GM19328 (cell line): ENCODE measurements at regions not wholly inside any gene's neighbourhood (a gene's known extent, or its start where the extent isn't known, plus 50 kb on each side); places are given as distances from the start of the nearest gene placed in this dataset.
"Not testable (repeated sequence)": the region's sequence is repeated elsewhere in the genome, so short reads cannot be mapped to it uniquely, and the experiment has no call there.

Experiments used
- ATAC-seq: cut with Tn5 transposase; IDR thresholded peaks from one replicate; pipeline ENCODE4 v1.9.1; 2021; ENCODE audit warnings: mild to moderate bottlenecking, moderate library complexity; ENCODE audit not compliant: unreplicated experiment

- ATAC-seq: no peak
Observed at GRCh38 chr15:38614621-38615020, 50.0 kb upstream of the RASGRP1 start.

GRCh38 chr15:38617831-38618230 is 53.2 kb upstream of the RASGRP1 start:
- no peak for ATAC-seq

GRCh38 chr15:38618242-38618955 is 53.8 kb upstream of the RASGRP1 start:
- ATAC-seq: no peak

GRCh38 chr15:38620098-38620497 is 55.5 kb upstream of the RASGRP1 start:
- ATAC-seq: no peak

- ATAC-seq: no peak
Observed at GRCh38 chr15:38620851-38621594, 56.4 kb upstream of the RASGRP1 start.

GRCh38 chr15:38622304-38622703 is 57.7 kb upstream of the RASGRP1 start:
- no peak for ATAC-seq

GRCh38 chr15:38622908-38623307 is 58.3 kb upstream of the RASGRP1 start:
- ATAC-seq: no peak

GRCh38 chr15:38623744-38624143 is 59.1 kb upstream of the RASGRP1 start:
- no peak for ATAC-seq

- no peak for ATAC-seq
Observed at GRCh38 chr15:38624244-38625205, 59.9 kb upstream of the RASGRP1 start.

GRCh38 chr15:38625886-38626285 is 61.3 kb upstream of the RASGRP1 start:
- ATAC-seq: no peak

GRCh38 chr15:38626443-38627050 is 61.9 kb upstream of the RASGRP1 start:
- no peak for ATAC-seq

GRCh38 chr15:38627689-38628277 is 63.2 kb upstream of the RASGRP1 start:
- ATAC-seq: no peak

- no peak for ATAC-seq
Observed at GRCh38 chr15:38631119-38632075, 66.8 kb upstream of the RASGRP1 start.

- no peak for ATAC-seq
Observed at GRCh38 chr15:38635170-38635569, 70.6 kb upstream of the RASGRP1 start.

GRCh38 chr15:38636597-38636996 is 72.0 kb upstream of the RASGRP1 start:
- ATAC-seq: no peak

GRCh38 chr15:38638126-38638525 is 73.5 kb upstream of the RASGRP1 start:
- ATAC-seq: no peak

- no peak for ATAC-seq
Observed at GRCh38 chr15:38638811-38639210, 74.2 kb upstream of the RASGRP1 start.

GRCh38 chr15:38642689-38643270 is 78.2 kb upstream of the RASGRP1 start:
- ATAC-seq: no peak

- ATAC-seq: not testable (repeated sequence)
Observed at GRCh38 chr15:38644353-38644752, 79.7 kb upstream of the RASGRP1 start.
